ENCODE measurements at regions not wholly inside any gene's neighbourhood (a gene's known extent, or its start where the extent isn't known, plus 50 kb on each side); places are given as distances from the start of the nearest gene placed in this dataset.

GRCh38 chr6:10248378-10248843 lies 166.5 kb downstream of the TFAP2A start:
- DNase-seq = no peak
- intact Hi-C loops (cut with DNase I; ENCODE audit: low total_unique reads) = no loop called here
- no peaks in the 10 kb centered on the region for H3K36me3 ChIP-seq
- H3K4me1 ChIP-seq = no peaks in the 10 kb centered on the region
- no peak overlapping the region for H3K4me3 ChIP-seq
- no peaks in the 10 kb centered on the region for H3K27me3 ChIP-seq
- no peak overlapping the region for H3K27ac ChIP-seq
- H3K9me3 ChIP-seq = no peaks in the 10 kb centered on the region
- TF ChIP-seq, protein P1, sequence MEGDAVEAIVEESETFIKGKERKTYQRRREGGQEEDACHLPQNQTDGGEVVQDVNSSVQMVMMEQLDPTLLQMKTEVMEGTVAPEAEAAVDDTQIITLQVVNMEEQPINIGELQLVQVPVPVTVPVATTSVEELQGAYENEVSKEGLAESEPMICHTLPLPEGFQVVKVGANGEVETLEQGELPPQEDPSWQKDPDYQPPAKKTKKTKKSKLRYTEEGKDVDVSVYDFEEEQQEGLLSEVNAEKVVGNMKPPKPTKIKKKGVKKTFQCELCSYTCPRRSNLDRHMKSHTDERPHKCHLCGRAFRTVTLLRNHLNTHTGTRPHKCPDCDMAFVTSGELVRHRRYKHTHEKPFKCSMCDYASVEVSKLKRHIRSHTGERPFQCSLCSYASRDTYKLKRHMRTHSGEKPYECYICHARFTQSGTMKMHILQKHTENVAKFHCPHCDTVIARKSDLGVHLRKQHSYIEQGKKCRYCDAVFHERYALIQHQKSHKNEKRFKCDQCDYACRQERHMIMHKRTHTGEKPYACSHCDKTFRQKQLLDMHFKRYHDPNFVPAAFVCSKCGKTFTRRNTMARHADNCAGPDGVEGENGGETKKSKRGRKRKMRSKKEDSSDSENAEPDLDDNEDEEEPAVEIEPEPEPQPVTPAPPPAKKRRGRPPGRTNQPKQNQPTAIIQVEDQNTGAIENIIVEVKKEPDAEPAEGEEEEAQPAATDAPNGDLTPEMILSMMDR (IDR thresholded peaks at IDR 0.05) = no peak
- TF ChIP-seq POLR2A (IDR thresholded peaks at IDR 0.05) = no peak

GRCh38 chr6:10237298-10238038 lies 177.4 kb downstream of the TFAP2A start:
- Histone ChIP-seq H3K4me1 (no peaks in the 10 kb centered on the region), H3K27me3 (no peaks in the 10 kb centered on the region), H3K36me3 (no peaks in the 10 kb centered on the region), H3K9me3 (no peaks in the 10 kb centered on the region), H3K4me3 (no peak overlapping the region), H3K27ac (no peak overlapping the region)
- DNase-seq = no peak
- intact Hi-C loops (cut with DNase I; ENCODE audit: low total_unique reads) = no loop called here
- TF ChIP-seq POLR2A (IDR thresholded peaks at IDR 0.05) = no peak
- TF ChIP-seq, protein P1 (IDR thresholded peaks at IDR 0.05) = no peak

- H3K36me3 ChIP-seq = no peaks in the 10 kb centered on the region
- H3K27me3 ChIP-seq = no peaks in the 10 kb centered on the region
- no peak overlapping the region for H3K4me3 ChIP-seq
- H3K27ac ChIP-seq = no peak overlapping the region
- no peaks in the 10 kb centered on the region for H3K9me3 ChIP-seq
- DNase-seq = no peak
- intact Hi-C loops (cut with DNase I; ENCODE audit: low total_unique reads) = no loop called here
- no peaks in the 10 kb centered on the region for H3K4me1 ChIP-seq
- no peak for TF ChIP-seq POLR2A (IDR thresholded peaks at IDR 0.05)
- TF ChIP-seq, protein P1 (IDR thresholded peaks at IDR 0.05) = no peak
Measured at GRCh38 chr6:10235344-10235743, 179.5 kb downstream of the TFAP2A start.

GRCh38 chr6:10230531-10230930 lies 184.3 kb downstream of the TFAP2A start:
- no peaks in the 10 kb centered on the region for H3K9me3 ChIP-seq
- H3K36me3 ChIP-seq = no peaks in the 10 kb centered on the region
- no peak overlapping the region for H3K4me3 ChIP-seq
- no peak overlapping the region for H3K27ac ChIP-seq
- H3K4me1 ChIP-seq = no peaks in the 10 kb centered on the region
- DNase-seq = no peak
- TF ChIP-seq, protein P1 (IDR thresholded peaks at IDR 0.05) = no peak
- no peak for TF ChIP-seq POLR2A (IDR thresholded peaks at IDR 0.05)
- H3K27me3 ChIP-seq = no peaks in the 10 kb centered on the region
- intact Hi-C loops (cut with DNase I; ENCODE audit: low total_unique reads) = no loop called here

GRCh38 chr6:10223841-10224240 lies 191.0 kb downstream of the TFAP2A start:
- Histone ChIP-seq H3K9me3 (no peaks in the 10 kb centered on the region), H3K4me1 (no peaks in the 10 kb centered on the region), H3K36me3 (no peaks in the 10 kb centered on the region), H3K4me3 (no peak overlapping the region), H3K27ac (no peak overlapping the region), H3K27me3 (no peaks in the 10 kb centered on the region)
- DNase-seq = no peak
- no peak for TF ChIP-seq POLR2A (IDR thresholded peaks at IDR 0.05)
- TF ChIP-seq, protein P1 (IDR thresholded peaks at IDR 0.05) = no peak
- intact Hi-C loops (cut with DNase I; ENCODE audit: low total_unique reads) = no loop called here

Measured in uterus (tissue), 3 donors.